HG03159 (cell line): ENCODE measurements at regions not wholly inside any gene's neighbourhood (a gene's known extent, or its start where the extent isn't known, plus 50 kb on each side); places are given as distances from the start of the nearest gene placed in this dataset.

Source experiments
- ATAC-seq: cut with Tn5 transposase; IDR thresholded peaks from one replicate; pipeline ENCODE4 v1.9.1; 2021; ENCODE audit warnings: mild to moderate bottlenecking, moderate library complexity; ENCODE audit not compliant: unreplicated experiment

DNA sequence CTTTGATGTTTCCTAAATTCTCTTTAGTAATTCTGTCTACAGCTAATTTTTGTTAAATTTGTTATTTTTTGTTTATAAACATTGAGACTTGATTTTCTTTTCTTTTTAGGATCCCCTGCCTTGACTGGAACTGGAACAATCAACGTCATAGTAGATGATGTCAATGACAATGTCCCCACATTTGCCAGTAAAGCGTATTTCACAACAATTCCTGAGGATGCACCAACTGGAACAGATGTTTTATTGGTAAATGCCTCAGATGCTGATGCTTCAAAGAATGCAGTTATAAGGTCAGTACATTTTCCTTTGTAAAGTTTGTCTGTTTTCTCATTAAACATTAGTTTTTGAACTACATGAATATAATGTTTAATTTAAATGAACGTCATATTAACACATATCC lies 119.4 kb downstream of the FAT4 start:
- no peak for ATAC-seq

DNA sequence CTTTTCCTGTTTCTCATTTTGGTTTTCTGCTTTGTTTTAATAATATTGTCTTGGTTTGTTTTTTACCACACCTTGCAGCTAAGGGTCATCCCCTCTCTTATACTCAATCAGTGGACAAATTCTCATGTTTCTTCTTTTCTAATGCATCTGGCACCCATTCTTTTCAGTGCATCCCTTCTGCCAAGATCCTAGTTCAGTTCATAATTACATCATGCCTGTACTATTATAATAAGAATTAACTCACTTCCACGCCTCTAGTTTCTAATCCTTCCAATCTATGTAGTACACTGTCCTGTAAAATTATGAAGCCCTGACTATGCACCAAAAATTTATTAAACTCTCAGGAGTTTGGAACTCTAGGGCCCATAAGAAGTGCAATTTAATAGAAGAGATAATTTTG lies 126.1 kb downstream of the FAT4 start:
- ATAC-seq, result no peak

DNA sequence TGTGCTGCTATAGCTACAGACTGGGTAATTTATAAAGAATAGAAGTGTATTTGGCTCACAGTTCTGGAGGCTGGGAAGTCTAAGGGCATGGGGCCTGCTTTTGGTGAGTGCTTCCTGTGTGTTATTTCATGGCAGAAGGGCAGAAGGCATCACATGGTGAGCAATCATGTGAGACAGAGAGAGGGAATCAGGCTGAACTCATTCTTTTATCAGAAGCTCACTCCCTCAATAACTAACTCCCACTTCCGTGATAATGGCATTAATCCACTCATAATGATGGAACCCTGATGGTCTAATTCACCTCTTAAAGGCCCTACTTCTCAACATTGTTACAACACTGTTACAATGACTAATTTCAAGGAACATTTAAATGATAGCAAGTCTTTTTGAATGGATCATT lies 129.4 kb downstream of the FAT4 start:
- ATAC-seq, result no peak

DNA sequence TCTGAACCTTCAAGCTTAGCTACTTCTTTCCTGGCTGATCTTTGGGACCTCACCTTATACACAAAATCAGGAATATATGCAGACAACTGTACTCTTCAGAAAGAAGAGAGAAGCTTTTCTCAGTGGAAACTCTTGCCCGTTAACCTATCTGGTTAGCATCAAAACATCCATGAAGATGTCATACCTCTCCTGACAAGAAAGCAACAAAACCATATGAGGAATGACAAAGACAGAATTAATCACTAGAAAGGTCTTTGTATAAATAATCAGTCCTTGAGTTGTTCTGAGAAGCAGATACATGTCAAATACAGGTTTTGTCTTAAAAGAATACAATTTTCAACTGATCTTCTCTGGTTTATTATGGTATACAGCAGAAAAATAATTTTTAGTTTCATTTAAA lies 130.8 kb downstream of the FAT4 start:
- no peak for ATAC-seq

DNA sequence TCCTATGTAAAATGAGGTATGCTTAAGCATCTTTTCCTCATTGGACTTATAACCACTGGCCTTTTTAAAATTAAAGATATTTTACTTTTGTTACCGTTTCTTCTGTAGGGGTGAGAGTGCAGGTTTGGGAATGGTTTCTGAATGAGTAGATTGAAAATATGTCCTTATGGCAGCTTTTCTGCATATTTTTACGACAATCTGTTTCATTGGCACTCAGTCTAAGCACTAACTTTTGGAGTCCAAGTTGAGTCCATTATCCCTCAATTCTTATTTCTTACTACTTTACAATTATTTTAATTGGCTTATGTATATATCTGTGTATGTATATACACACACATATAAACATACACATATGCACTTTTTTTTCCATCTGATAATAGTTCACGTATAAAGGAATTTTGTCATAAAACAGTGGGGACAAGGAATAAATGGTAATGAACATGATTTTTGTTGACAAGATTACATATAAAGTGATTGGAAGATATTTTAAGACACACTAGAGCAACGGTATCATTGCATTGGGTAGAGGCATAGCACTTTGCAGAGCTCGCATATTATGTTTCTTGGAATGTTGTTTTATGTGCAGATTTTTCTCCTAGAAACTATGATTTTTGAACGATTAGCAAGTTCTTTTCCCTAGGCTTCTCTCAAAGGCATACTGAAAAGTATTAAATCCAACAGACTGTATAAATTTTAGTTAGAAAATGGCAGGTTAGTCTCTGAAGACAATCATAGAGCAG lies 133.0 kb downstream of the FAT4 start:
- no peak for ATAC-seq

DNA sequence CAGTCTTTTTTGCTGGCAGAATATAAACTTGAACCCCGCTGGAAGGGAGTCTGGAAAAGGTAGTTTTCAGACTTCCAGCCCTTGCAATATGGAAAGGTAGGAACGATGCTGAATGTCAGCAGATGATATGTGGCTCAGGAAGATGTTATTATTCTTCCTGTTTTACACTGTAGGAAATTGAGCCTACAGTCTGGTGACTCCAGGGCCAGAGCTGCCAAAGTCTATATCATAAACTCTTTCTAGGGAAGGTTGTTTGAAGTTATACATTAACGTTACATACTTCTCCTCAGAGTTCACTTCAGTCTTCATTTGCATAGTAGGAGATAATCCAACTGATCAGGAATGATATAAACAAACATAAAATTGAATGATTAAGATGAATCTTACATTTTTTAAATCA lies 141.3 kb downstream of the FAT4 start:
- ATAC-seq, result no peak

DNA sequence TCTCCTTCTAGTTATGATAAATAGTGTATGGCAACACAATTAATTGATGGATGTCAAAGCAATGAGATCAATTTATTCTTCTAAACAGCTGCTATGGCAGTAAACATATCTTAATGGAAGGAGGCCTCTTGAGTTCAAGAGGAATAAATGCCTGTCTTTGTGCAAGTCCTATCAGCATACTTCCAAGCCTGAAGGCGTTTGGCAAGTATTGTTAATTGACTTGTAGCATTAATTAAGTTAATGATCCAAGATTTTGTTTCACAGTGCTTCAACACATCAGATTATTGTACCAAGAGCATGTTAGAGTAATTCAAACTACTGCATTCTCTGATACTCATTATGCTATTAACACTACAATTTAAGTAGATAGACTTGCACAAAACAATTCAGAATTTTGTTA lies 144.8 kb downstream of the FAT4 start:
- no peak for ATAC-seq

DNA sequence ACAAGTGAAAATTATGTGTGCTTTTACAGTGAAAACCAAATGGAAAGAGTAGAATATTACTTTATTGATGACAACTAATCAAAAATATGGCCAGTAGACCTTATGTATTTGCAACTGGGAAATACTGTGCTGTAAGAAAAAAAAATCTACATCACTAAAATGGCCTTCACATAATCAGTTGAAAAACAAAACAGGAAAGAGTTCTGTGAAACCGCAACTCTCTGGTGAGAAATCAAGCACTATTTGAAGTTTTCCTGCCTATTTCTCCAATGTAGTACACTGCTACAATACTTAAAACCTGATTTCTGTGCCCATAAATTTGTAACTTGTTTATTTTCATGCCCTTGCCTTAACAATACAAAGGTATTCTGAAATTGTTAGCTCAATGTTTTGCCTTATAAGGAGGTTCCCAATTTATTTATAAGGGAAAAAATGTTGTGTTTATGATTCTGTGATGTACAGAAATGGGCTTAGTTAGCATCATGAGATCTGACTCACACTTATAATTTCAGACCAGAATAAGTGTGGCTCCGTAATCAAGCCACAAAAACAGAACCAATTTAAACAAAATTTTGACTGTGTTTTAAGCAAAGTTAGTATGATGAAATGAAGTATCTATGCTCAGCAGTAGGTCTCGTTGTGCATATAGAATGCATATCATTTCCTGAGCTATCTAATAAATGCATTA lies 147.1 kb downstream of the FAT4 start:
- no peak for ATAC-seq

DNA sequence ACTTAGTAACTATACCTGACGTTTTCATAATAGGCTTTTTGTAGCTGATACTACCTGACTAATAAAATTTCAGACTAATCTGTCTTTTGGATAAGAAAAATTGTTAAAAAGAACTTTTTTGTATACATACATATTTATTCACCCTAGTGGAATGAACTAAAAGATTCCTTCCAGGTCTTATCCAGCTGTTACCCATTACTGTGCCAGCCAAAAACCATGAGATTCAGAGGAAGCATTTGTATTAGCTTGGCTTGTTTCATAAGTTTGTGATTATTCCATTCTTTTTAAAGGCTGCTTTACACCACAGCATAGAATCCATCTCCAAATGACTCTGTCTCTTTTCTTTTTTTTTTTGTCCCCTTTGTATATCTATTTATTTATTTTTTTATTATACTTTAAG lies 149.4 kb downstream of the FAT4 start:
- no peak for ATAC-seq

DNA sequence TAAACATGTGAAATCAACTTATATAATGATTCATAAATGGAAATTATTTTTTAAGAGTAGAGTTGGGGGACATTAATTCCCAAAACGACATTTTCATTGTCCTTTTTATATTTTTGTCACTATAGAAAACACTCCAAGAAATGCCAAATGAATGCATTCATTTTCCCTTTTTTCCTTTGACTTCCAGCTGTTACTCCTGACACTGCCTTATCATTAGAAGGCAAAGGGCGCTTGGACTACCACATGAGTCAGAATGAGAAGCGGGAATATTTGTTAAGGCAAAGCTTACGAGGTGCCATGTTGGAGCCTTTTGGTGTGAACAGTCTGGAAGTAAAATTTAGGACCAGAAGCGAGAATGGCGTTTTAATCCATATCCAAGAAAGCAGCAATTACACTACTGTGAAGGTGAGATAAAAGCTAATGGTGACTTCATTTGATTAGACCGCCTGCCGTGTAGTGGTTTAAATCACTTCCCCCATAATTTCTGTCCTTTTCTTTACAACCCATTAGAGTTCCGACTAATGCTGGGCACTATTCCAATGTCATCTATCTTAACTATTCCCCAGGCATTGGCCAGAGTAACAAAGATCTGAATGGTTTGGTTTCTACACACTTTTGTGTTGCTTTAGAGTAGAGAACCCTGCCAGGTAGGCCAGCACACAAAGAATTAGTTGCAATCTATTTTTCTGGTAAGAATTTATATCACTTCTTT lies 166.7 kb downstream of the FAT4 start:
- ATAC-seq, result no peak

DNA sequence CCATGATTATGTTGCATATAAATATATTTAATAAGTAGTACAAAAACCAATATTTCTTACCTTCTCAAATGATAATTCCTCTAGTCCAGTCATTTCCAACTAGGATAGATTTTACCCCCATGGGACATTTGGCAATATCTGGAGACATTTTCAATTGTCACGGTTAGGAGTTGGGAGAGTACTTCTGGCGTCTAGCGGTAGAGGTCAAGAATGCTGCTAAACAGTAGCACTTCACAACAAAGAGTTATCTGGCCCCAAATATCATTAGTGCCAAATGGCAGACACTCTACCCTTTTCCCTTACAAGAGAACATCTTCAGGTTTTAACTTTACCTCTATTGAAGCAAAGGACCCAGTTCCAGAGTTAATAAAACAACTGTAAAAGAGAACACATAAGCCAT lies 168.1 kb downstream of the FAT4 start:
- no peak for ATAC-seq

DNA sequence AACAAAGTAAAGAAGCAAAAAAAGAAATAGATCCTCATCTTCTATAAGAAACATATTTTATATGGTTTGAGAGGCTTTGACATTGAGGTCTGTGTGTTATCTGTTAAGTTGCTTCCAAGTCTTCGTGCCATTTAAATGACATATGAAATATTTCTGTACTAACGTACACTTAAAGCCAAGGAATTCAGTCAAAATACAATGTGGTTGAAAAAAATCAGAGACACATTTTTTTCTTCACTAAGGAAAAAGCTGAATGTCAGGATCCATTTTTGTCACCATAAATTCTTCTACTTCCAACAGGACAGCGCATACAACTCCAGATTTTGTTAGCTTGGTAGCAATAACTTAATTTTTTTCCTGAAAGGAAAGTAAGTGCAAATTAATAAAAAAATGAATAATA lies 168.5 kb downstream of the FAT4 start:
- no peak for ATAC-seq

DNA sequence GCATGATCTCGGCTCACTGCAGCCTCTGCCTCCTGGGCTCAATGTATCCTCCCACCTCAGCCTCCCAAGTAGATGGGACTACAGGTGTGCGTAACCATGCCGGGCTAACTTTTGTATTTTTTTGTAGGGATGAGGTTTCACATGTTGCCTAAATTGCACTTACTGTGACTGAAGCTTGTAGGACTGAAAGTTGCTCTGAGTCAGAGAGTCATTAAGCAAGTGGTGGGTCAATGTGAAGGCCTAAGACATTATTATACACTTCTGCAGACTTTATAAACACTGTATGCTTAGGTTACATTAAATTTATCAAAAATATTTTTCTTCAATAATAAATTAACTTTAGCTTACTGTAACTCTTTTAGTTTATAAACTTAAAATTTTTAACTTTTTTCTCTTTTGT lies 170.2 kb downstream of the FAT4 start:
- no peak for ATAC-seq

DNA sequence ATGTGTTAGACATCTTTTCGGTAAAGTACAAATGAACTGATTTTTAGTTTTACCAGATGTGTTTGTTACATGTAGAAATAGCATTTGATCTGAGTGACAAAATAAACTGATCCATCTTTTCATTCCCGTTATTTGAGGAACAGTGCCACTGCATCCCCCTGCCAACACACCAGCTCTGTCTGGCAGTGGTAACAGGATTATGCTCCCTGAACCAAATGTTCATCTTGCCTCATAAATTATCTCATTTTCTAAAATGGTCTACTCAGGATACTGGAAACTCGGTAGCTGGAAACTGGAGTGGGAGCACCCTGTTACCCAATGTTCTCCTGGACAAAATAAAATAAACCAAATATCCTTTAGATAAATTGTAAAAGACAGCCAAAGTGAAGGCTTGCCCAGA lies 171.6 kb downstream of the FAT4 start:
- no peak for ATAC-seq

DNA sequence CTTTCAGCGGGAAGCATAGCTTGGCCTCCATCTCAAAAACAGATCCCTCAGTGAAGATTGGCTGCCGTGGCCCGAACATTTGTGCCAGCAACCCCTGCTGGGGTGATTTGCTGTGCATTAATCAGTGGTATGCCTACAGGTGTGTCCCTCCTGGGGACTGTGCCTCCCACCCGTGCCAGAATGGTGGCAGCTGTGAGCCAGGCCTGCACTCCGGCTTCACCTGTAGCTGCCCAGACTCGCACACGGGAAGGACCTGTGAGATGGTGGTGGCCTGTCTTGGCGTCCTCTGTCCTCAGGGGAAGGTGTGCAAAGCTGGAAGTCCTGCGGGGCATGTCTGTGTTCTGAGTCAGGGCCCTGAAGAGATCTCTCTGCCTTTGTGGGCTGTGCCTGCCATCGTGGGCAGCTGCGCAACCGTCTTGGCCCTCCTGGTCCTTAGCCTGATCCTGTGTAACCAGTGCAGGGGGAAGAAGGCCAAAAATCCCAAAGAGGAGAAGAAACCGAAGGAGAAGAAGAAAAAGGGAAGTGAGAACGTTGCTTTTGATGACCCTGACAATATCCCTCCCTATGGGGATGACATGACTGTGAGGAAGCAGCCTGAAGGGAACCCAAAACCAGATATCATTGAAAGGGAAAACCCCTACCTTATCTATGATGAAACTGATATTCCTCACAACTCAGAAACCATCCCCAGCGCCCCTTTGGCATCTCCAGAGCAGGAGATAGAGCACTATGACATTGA lies 175.4 kb downstream of the FAT4 start:
- ATAC-seq, result no peak

DNA sequence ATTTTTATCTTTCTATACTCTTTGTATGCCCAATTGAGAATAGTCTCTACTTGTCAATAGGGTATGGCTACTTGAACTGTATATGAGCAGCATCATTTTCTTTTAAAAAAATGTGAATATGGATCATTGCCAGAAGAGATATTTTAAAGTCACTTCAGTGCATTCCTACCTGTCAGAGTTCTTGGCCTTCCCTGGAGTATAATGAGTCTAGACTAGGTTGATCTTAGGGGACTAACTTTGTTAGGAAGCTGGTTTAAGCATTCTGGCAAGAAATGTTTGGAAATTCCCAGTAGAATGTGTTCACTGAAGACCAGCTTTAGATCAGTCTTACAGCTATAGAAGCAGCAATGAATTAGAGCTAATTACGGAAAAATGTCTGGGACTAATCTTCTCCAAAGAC lies 178.2 kb downstream of the FAT4 start:
- no peak for ATAC-seq

DNA sequence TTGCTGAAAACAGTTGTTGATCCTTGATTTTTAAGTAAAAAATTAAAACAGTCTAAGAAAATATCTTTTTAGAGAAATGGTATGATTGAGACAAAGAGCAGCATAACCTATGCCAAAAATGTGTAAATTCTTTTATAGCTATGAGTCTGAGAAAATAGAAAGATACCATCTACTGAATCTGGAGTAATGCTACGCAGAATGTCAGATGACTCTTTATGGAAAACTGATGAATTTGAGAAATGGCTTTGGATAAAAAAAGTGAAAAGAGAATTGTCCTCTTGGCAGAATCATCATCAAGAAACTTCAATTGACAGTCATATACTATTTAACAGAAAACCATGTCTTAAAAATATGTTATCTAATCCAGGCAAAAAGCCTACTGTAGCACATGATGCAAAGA lies 183.1 kb downstream of the FAT4 start:
- ATAC-seq, result no peak

DNA sequence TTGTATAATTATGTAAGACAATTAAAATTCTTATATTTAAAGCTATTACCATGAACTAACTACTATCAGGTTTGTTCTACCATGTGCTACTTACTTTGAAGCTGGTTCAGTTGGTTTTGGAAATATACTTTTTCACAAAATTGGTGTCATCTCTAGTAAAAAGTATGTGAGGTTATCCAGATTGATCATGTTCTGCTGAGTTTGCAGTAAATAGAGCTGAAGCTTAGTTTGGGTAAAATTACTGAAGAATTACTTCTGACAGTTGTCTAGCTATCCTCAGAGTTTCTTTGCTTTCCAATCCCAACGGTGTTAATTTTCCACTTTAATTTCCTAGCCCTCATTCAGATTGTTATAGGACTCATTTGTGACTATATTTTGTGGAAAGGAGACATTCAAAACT lies 184.2 kb downstream of the FAT4 start:
- no peak for ATAC-seq

DNA sequence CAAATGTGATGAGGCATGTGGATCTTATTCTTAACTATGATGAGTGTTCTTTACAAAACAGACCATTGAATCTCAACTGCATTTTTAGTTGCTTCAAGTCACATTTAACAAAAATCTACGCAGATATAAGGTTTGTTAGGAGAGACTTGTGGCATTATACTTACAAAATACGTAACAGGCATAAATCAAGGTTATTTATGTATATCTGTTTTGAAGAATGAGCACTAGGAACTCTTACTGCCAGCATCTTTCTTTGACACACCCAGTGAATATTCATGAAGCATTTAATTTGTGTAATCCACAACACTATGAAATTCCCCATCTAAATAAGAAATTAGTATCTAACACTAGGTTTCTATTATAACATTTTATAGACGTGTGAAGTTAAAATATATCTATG lies 186.3 kb downstream of the FAT4 start:
- ATAC-seq, result no peak

DNA sequence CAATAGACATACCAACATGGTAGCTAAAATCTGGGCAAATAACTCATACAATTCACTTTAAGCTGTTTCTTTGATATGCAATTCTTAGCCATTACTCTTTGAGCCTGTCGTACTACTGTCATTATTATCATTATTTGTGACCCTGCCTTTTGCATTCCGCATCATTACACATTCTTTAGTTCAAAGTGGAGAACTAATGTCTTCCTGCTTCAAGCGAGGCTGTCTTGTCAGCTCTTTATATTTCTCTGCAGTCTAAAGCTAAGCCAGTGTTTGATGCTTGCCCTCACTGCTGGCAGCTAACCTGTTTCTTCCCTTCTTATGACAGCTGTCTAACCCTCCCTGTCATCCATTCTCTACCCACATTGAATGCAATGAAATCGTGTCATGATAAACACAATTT lies 186.8 kb downstream of the FAT4 start:
- no peak for ATAC-seq

DNA sequence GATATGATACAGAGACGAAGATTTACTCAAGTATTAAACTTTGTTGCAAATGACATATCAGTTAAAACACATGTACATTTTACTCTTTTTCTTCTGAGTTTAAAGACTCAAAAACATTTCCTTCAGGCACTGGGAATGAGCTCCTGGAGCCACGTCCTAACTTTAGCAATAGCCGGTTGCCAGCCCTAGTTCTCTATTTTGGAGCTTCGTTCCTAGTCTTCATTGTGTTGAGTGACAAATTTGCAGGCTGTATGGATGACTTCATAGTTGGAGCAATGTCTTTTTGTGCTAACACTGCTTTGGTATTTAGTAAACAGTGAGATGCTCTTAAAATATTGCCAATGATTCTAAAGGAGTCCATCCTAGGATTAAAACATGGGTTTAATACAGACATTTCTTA lies 190.9 kb downstream of the FAT4 start:
- no peak for ATAC-seq

DNA sequence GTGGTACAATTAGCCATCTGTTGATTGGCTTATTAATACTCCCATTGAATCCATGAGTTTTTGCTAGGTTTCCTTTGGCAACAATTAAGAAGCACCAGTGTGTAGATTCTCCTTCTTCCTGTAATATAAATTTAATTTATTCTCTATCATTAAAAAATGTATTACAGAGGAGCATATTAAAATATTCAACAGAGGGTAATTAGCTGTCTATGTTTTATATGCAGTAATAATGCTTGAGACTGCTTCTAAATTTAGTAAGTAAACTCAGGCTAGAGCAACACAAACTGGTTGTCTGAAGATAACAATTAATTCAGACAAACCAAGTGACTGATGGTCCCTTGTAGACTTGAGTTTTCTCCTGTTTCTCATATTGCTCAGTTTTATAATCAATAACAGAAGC lies 192.4 kb downstream of the FAT4 start:
- ATAC-seq, result no peak
